ENCODE measurements at regions not wholly inside any gene's neighbourhood (a gene's known extent, or its start where the extent isn't known, plus 50 kb on each side); places are given as distances from the start of the nearest gene placed in this dataset.

GRCh38 chr1:70805641-70806040 lies 242.0 kb downstream of the PTGER3 start (continued):
- TF ChIP-seq SIRT6 (IDR thresholded peaks at IDR 0.05; ENCODE audit: low read length) (no peak), SRF (IDR thresholded peaks at IDR 0.05; ENCODE audit: low read depth, low read length) (no peak), KDM4A (IDR thresholded peaks at IDR 0.05; ENCODE audit: low read depth, low read length, severe bottlenecking) (no peak), SUZ12 (IDR thresholded peaks at IDR 0.05; ENCODE audit: low read length) (no peak), SP2 (IDR thresholded peaks at IDR 0.05; ENCODE audit: low read length) (no peak), EZH2 (IDR thresholded peaks at IDR 0.05; ENCODE audit: low read depth, low read length, severe bottlenecking) (no peak)
